Activated T-cell treated with anti-CD3 and anti-CD28 coated beads for 48 hours (primary cell): ENCODE measurements at regions not wholly inside any gene's neighbourhood (a gene's known extent, or its start where the extent isn't known, plus 50 kb on each side); places are given as distances from the start of the nearest gene placed in this dataset.
"Not testable (repeated sequence)": the region's sequence is repeated elsewhere in the genome, so short reads cannot be mapped to it uniquely, and the experiment has no call there.

ENCODE experiments used
- DNase-seq: peaks from one replicate; pipeline ENCODE4 v3.0.0-alpha.2; 2020; ENCODE audit warnings: low read depth

DNA sequence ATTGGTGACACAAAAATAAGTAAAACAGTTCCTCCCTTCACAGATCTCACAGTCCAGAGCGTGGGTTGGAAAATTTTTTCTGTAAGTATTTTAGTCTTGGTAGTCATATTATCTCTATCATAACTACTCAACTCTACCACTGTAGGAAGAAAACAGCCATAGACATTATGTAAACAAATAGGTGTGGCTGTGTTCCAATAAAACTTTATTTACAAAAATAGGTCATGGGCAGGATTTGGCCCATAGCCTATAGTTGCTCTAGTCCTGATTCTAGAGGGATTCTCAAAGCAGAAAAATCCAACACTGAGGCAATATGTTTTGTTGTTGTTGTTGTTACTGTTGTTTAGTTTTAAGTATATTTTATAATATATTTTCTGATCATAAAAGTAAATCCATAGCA, 206.1 kb upstream of the GADL1 start:
- no peak for DNase-seq

DNA sequence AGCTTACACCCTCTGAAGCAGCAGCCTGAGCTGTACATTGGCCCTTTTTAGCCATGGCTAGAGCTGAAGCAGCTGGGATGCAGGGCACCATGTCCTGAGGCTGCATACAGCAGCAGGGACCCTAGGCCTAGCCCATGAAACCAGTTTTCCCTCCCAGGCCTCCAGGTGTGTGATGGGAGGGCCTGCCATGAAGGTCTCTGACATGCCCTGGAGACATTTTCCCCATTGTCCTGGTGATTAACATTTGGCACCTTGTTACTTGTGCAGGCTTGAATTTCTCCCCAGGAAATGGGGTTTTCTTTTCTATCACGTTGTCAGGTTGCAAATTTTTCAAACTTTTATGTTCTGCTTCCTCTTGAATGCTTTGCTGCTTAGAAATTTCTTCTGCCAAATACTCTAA, 206.8 kb upstream of the GADL1 start:
- not testable (repeated sequence) for DNase-seq

DNA sequence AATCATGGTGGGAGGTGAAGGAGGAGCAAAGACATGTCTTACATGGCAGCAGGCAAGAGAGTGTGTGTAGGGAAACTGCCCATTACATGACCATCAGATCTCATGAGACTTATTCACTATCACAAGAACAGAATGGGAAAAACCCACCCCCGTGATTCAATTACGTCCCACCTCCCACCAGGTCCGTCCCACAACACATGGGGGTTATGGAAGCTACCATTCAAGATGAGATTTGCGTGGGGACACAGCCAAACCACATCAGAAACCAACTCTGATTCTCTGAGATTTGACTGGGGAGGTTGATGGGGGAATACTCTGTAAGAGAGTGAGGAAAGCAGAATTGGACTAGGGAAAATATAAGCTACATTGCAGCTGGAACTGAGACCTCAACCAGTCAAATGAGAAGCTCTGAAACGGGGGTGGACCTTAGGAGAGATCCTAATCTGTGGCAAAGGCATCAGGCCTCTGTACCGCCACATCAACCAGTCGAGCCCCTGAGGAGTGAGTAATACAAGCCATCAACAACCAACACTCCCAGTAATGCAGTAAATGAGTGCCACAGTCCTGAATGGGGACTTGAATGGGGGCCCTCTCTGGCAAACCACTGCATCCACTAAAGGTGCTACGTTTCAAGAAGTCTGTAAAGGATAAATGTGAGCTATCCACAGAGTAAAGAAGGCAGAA, 207.9 kb upstream of the GADL1 start:
- peak; percentile 35 for DNase-seq

DNA sequence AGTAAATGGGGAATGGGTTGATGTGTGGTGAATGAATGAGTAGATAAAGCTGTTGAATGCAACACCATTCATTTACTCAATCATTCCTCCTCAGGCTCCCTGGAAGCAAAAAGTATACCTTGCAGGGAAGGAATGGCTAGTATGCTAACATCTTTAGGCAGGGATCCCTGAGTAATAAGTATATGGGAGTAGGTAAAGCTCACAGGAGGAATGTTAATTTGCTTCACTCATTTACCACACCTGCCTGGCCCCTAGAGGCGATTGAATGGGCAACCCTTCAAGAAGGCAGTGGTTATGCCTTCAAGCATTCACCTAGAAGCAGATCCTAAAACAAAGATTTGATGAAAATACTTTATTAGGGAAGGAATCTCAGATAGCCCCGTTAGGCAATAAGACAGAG, 208.7 kb upstream of the GADL1 start:
- no peak for DNase-seq

DNA sequence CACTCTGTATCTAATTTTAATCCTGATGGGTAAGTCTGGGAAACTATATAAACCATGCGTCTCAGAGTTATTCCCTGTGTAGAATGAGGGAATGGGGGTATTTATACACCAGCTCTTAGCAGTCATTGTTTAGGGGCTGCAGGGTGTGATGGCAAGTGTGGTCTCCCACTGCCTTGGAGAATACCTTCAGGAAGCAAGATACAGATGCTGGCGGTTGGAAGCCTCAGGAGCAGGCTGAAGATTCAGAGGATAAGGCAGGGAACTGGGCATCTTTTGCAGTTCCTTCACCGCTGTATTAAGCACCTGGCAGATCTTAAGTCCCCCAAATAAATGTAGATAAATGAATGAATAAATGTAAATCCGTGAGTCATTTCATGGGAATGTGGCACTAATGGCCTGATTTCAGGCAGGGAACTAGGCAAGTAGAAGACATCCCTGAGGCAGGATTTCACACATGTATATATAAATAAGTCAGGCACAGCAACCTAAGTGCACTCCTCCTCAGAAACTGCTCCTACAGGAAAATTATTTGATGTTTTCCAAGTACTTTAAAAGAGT, 209.2 kb upstream of the GADL1 start:
- no peak for DNase-seq

DNA sequence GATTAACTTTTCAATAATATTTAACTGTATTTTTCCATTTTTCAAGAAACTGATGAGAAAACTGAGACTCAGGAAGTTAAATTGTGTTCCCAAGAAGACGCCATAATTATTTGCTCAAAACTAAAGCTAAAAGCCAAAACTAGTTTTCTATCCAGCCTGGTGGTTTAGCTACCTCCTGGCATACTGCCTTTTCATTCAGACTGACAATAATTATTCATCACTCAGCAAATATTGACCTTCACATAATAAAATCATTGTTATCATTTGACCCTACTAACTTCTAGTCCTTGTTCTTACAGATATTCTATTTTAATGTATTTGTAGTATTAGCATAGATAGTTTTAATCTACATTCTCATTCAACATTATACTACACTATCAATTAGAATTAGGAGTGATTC, 210.6 kb upstream of the GADL1 start:
- no peak for DNase-seq

DNA sequence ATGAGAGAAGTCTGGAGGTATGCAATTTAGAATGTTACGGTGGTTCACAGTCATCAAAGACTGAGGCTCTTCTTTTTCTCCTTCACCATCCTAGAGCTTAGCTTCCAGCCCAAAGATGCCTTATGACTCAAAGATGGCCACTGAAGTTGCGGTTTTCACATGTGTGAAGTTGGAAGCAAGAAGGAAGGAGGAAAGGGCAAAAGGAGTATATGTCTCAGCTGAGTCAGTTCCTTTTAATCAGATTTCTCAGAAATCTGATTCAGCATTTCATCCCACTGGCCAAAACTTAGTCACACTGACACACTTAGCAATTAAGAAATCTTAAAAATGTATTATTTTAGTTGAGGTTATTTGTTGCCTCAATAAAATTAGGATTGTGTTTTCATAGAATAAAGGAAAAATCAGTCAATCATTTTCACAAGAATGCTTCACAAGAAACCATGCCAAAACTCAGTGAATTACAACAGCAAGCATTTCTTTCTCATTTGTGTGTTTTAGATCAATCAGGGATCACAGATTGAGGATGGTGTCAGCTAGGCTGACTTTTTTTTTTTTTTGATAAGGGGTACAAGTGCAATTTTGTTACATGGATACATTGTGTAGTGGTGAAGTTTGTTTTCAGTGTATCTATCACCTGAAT, 211.1 kb upstream of the GADL1 start:
- DNase-seq: no peak

DNA sequence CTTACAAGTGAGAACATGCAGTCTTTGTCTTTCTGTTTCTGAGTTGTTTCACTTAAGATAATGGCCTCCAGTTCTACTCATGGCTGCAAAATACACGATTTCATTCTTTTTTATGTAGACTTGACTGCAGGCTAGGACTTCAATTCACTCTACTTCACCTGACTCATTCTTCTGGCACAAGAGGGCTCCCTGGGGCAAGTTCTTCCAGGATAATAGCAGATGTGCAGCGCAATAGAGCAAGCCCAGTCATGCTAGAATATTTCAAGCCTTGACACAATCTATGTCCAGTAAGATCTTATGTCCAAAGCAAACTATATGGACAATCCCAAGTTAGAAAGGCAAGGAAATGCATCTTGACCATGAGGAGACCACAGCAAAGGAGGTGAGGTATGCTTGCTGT, 211.7 kb upstream of the GADL1 start:
- DNase-seq: no peak

DNA sequence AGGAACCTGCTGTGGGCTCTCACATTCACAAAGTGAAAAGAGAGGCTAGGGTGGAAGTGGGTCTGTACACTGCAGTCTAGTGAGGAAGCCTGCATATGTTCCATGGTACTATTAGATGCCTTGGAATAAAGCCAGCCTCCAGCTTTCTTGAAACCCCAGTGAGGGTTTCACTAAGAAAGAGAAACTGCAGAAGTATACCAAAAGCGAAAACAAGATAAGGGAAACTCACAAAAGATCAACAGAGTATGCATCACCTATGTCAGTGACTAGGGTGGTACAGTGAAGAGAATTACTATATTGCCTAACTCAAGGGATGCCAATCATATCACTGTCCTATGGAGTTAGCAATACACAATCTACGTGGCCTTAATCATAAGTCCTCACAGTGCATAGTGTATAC, 212.5 kb upstream of the GADL1 start:
- DNase-seq: no peak

DNA sequence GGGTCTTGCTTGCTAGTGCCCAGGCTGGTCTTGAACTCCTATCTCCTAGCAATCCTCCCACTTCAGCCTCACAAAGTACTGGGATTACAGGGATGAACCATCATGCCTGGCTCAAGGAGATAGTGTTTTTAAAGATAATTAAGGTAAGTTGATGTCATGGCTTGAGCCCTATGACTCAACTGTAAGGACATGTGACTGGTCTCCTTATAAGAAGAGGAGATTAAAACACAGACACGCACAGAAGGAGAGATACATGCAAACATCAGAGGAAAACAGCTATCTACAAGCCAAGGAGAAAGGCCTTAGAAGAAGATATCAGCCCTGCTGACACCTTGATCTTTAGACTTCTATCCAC, 220.4 kb upstream of the GADL1 start:
- DNase-seq: no peak

DNA sequence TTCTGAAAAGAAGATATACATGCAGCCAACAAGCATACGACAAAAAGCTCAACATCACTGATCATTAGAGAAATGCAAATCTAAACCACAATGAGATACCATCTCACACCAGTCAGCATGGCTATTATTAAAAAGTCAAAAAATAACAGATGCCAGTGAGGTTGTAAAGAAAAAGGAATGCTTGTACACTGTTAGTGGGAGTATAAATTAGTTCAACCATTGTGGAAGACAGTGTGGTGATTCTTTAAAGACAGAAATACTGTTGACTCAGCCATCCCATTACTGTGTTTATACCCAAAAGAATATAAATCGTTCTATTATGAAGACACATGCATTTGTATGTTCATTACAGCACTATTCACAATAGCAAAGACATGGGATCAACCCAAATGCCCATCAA, 221.1 kb upstream of the GADL1 start:
- not testable (repeated sequence) for DNase-seq

DNA sequence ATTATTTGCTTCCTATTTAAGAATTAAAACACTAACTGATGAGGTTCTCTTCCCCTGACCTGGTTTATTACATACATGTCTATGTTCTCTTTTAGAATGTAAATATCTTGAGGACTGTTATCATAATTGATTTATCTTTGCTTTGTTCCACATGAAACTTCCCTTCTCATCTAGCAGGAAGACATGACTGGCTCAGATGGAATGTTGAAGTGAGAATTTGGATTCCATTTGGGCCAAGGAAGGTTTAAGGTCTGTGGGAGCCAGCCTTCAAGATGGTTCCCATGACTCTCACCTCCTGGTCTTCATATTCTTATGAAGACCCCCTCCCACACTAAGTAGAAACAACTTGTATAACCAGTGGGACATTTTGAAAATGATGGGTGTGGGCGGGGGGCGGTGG, 222.2 kb upstream of the GADL1 start:
- no peak for DNase-seq

DNA sequence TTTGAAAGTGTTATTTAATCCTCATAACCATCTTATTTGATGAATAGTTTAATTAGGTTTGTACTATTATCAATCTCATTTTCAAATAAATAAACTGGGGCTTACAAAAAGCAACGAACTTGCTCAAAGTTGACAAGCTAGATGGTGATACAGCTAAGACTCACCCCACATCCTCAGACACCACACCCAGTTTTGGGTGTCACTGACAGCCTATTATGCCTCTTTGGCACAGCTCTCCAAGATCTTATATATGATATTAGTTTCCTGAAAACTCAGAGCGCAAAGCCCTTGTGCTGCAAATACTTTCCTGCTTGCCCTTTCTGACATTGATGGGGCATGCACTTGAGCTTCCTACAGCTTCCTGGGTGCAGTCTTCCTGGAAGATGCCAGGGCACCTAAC, 223.4 kb upstream of the GADL1 start:
- DNase-seq: no peak

DNA sequence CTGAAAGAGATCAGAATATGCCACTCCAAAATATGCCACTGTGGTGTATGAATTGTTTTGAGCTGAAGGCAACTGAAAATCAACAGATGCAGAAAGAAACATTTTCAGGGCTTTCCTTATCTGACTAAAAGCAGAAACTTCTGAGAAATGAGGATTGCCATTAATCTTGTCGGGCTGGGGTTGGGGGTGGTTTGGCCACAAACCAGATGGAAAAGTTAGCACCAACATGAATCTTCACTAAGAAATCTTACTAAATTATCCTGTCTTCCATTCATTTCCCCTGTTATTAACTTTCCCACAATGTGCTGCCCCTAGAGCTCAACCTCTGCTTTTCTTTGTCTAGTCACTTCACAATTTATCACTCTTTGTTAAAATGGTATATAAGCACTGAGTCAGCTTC, 229.9 kb upstream of the GADL1 start:
- no peak for DNase-seq

DNA sequence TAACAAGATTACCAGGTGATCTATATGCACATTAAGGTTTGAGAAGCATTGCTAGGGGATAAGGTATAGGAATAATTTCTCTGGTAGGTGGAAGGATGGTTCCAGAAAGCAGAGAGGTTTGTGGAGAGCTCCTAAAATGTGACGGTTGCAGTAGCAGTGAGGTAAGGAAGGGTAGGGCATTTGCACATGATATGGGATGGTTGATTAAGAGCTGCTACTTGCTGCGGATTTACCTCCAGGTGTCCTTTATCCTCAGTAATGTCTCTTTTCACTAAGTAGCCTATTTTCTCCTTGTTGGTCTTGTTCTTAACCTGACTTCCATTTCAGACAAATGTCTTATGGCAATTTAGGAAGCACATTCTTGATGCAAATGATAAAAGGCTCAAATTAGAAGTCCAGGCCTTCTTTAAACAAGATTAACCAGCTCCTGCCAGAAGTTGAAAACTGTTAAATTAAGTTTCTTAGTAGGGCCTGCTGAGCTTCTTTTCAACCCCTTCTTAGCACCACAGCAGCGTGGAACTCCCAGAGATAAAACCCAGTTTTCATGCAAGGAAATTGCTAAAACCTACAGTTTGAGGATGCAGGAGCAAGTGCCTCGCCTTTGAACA, 231.1 kb upstream of the GADL1 start:
- DNase-seq: no peak

DNA sequence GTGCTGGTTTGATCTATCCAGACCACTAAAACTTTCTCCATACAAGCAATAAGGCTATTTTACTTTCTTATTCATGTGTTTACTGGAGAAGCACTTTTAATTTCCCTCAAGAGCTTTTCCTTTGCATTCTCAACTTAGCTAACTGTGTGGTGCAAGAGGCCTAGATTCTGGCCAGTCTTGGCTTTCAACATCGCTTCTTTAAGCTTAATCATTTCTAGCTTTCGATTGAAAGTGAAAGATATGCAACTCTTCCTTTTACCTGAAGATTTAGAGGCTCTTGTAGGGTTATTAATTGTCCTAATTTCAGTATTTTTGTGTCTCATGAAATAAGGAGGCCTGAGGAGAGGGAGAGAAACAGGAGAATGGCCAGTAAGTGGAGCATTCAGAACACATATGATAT, 234.8 kb upstream of the GADL1 start:
- no peak for DNase-seq

DNA sequence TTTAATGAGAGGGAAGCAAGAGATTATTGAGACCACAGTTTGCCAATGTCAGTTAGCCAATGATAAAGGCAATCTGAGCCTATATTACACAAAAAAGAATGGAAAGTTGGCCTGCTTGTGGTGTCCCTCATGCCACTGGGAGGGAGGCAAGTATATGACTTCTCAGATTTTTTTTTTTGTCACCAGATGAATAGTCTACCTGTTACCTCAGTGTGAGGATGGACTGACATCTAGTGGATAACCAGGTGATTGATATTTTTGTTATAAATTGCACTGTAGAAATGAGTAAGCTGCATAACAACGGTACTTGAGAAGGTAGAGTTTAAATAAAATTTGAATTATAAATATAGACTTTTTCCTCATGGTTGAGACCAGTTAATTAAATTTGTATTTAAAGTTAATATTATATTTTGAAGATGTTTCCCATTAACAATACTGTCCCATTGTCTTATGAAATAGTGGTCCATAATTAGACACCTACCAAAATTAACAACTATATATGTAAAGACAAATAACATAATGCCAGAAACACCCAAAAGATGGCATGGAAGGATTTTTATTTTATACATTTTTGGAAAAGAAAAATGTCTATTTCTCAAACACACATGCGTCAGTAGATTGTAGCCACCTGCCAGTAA, 237.8 kb upstream of the GADL1 start:
- no peak for DNase-seq

DNA sequence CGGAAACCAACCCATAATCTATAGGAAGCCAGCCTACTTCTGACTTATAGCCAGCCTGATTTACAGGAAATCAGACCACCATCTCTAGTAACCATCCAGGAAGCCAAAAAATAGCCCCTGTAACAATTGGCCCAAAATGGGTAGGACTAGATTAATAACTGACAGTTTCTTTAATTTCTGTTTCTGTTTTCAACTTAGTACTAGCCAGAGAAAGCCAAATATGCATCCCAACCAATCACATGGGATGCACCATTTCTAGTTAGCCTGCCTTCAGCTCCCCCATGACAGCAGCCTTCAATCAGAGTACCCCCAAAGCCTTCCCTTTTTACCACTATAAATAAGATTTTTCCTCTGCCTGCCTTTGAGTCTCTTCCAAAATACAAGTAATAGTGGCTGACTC, 239.1 kb upstream of the GADL1 start:
- no peak for DNase-seq

DNA sequence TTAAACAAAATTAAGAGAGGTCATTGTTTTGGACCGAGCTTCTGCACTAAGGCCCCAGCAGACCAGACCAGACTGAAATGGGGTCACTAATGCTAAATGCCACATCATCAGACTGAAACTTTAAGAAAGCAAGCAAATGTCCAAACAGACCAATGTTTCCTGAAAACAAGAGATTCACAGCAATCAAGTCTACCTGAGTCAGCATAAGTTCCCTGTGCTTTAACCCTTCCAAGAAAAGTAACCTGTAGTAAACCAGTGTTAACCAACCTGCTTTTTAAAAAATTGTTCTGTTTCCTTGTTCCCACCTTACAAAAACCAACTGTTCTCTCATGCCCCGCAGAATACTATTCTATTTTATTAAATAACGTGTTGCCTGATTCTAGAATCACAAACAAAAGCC, 241.1 kb upstream of the GADL1 start:
- DNase-seq: no peak

DNA sequence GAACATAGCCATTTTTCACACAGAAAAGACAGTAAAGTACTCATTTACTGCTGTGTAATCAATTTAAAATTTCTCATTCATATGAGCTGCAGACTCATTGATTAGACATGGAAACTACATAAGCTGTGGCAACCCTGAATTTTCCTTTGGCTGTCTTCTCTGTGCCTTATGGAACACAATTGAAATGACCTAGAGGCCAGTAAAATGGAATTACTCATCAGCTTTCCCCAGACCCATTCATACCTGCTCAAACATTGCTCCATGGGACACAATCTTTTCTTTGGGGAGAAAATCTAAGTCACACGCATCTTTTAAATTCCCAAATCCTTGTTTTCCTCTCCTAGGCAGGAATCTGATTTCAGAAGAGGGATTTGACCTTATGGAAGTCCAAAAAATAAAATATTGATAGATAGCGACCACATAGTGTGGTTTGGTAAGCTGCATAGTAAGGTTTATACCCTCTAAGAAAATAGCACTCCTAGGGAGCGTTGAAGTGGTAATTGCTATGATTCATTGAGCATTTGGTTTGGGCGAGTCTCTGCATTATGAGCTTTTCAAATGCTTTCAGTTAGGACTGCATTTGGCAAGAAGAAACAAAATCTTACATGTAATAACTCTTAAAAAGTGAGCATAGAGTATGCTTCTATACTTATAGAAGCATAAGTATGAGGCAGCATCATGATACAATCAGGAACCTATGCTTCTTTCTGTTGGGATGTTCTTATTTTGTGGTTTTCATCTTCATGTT, 243.4 kb upstream of the GADL1 start:
- no peak for DNase-seq

DNA sequence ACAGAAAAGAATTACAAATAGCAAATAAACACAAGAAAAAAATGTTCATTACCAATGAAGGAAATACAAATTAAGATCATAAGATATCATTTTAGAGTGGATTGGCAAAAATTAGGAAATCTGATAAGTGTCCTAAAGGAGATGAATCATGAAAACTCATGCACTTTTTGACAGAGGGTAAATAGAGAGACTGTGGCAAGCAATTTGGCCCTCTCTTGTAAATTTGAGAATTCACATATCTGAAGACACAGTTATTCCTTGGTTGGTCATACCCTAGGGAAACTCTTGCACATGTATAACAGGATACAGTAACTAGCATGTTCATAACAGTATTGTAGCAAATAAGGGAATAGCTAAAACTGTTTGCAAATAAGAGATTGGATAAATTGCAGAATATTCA, 246.0 kb upstream of the GADL1 start:
- DNase-seq: no peak

DNA sequence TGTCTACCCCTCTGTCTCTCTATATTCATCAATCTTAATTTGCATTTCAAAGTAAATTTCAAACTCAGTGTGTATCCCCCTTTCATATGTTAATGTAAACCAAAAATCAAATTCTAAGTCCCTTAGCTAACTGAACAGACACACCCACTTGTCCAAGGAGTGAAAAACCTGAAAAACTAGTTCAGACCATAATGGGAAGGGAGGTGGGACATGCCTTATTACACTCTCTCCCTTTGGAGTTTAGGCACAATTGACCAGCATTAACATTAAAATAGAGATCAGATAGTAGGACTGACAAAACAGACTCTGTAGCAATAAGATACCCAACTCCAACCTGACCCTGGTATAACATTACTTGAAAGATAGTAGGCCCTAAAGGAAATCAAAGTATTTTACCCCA, 247.7 kb upstream of the GADL1 start:
- DNase-seq: no peak
